ENCODE measurements at regions not wholly inside any gene's neighbourhood (a gene's known extent, or its start where the extent isn't known, plus 50 kb on each side); places are given as distances from the start of the nearest gene placed in this dataset.

DNA sequence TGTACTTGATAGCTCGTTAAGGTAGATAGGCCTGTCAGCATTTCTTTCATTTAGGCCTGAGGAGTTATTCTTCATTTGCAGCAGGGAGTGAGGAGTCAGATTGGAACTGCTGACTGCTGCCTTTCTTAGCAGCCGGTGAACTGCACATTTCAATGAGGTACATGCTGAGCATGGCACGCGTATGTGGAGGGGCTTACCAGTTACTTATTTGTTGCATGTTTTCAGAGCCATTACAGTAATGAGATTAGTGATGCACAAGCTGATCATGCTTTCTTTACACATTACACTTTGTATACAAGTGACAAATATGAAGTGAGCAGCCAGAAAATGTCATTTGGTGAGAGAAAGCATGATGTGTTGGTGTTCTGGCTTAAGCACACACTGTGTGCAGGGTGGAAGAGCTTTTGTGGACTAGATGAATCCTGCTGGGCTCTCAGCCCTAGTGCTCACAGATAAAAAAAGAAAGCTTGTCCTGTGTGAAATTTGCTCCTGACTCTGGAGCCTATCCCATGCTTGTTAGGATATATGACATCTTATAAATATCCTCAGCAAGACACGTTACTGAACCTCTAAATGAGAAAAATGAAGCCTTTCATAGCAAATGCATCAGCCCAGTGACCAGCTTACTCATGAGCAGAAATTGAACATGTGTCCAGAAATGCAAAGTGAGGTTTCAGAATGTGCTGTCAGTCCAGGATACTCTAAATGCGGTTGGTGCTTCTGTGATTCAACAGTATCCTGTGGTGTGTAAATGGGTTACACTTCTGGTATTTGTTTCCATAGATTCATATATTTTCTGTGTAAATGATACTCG is 574.7 kb upstream of the ADGRL2 start:
- ATAC-seq (replicated peaks; ENCODE audit: extremely low read depth, poor library complexity, severe bottlenecking): no peak
- H3K9me3 Mint-ChIP-seq: peaks cover 11% of the 10 kb centered on the region
- no peak overlapping the region for H3K27ac Mint-ChIP-seq (ENCODE audit: low read depth)
- no peaks in the 10 kb centered on the region for H3K27me3 Mint-ChIP-seq
- no peaks in the 10 kb centered on the region for H3K4me1 Mint-ChIP-seq
- H3K36me3 Mint-ChIP-seq (ENCODE audit: insufficient read depth): no peaks in the 10 kb centered on the region
- no peak for DNase-seq (ENCODE audit: low spot score in 2 of 2)
- no peak overlapping the region for H3K4me3 Mint-ChIP-seq

DNA sequence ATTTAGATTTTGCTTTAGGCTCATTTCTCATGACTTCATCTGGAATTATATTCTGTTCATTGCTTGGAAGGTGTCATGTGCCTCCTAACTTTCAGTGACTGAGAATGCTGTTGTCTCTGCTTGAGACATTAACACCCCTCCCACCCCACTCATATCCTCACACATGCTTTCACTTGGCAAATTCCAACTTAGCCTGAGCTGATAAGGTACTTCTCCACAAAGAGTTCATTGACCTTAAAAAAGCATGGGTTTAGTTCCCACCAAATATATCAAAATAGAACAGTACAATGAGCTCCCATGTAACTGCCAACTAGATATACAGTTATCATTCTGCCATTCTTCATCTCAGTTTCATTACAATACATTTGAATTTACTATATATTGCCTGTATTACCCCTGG is 576.5 kb upstream of the ADGRL2 start:
- no peak for ATAC-seq (replicated peaks; ENCODE audit: extremely low read depth, poor library complexity, severe bottlenecking)
- Mint-ChIP-seq H3K27me3 (no peaks in the 10 kb centered on the region), H3K27ac (ENCODE audit: low read depth) (no peak overlapping the region), H3K9me3 (peaks cover 11% of the 10 kb centered on the region), H3K4me1 (no peaks in the 10 kb centered on the region), H3K36me3 (ENCODE audit: insufficient read depth) (no peaks in the 10 kb centered on the region), H3K4me3 (no peak overlapping the region)
- DNase-seq (ENCODE audit: low spot score in 2 of 2): no peak

DNA sequence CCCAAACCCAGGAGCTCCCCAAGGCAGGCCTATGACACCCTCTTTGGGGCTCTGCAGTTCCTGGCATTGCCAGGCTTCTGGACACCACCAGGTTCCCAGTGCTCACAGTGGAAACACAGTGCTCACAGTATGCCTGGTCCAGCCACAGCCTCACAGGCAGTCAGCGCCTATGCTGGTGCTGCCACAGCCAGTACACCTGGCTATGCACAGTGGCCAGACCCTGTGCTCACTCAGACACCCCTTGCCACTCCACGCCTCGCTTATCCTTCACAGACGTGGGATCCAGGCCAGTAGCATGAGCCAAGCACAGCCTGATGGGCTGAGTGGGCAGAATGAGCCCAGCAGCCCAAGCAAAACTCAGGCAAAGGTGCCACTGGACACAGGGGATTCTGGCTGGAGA is 579.2 kb upstream of the ADGRL2 start:
- Mint-ChIP-seq H3K4me1 (no peaks in the 10 kb centered on the region), H3K9me3 (peaks cover 11% of the 10 kb centered on the region), H3K4me3 (no peak overlapping the region), H3K27me3 (no peaks in the 10 kb centered on the region), H3K36me3 (ENCODE audit: insufficient read depth) (no peaks in the 10 kb centered on the region), H3K27ac (ENCODE audit: low read depth) (no peak overlapping the region)
- ATAC-seq (replicated peaks; ENCODE audit: extremely low read depth, poor library complexity, severe bottlenecking): no peak
- no peak for DNase-seq (ENCODE audit: low spot score in 2 of 2)

DNA sequence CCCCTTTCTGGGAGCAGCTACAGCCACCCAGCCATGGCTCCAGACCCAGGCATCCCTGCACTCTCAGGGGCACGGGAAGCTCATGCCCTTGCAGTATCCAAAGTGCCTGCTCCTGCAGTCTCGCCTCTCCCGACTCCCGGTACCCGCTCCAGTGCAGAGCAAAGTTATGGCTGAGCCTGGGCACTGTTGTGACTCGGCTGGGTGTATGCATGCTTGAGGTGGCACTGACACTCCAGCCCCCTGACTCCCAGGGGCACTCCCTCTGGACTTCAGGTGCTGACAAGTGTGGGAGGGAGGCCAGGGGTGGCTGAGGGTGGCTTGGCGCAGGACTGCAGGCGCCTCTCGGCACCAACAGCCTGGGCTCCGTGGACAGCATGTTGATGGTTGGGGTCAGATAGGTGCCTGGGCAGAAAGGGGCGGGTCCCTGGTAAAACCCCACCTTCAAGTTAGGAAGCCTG is 580.1 kb upstream of the ADGRL2 start:
- H3K27me3 Mint-ChIP-seq: no peaks in the 10 kb centered on the region
- H3K4me1 Mint-ChIP-seq: no peaks in the 10 kb centered on the region
- DNase-seq (ENCODE audit: low spot score in 2 of 2) (no peak), ATAC-seq (replicated peaks; ENCODE audit: extremely low read depth, poor library complexity, severe bottlenecking) (no peak)
- H3K27ac Mint-ChIP-seq (ENCODE audit: low read depth): no peak overlapping the region
- H3K4me3 Mint-ChIP-seq: no peak overlapping the region
- peaks cover 9% of the 10 kb centered on the region for H3K9me3 Mint-ChIP-seq
- no peaks in the 10 kb centered on the region for H3K36me3 Mint-ChIP-seq (ENCODE audit: insufficient read depth)

DNA sequence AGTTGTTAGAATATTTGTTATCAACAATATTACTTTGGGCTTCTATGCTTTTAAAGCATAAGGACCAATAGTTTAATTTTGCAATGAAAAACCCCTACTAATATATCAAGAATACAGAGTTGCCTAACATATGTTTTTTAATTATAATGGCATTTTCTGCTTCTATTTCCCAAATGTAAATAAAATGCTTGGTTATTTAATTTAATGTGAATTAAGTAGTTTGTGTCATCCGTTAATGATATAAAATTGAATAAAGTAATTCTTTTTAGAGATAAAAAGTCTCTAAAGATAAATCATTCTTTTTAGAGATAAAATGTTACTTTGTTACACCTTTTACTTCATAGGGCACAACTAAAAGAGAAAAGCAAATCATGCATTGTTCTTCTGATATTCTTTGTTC is 583.7 kb upstream of the ADGRL2 start:
- ATAC-seq (replicated peaks; ENCODE audit: extremely low read depth, poor library complexity, severe bottlenecking) (no peak), DNase-seq (ENCODE audit: low spot score in 2 of 2) (no peak)
- Mint-ChIP-seq H3K27me3 (no peaks in the 10 kb centered on the region), H3K27ac (ENCODE audit: low read depth) (no peak overlapping the region), H3K4me1 (no peaks in the 10 kb centered on the region), H3K36me3 (ENCODE audit: insufficient read depth) (no peaks in the 10 kb centered on the region), H3K9me3 (peaks cover 9% of the 10 kb centered on the region), H3K4me3 (no peak overlapping the region)

DNA sequence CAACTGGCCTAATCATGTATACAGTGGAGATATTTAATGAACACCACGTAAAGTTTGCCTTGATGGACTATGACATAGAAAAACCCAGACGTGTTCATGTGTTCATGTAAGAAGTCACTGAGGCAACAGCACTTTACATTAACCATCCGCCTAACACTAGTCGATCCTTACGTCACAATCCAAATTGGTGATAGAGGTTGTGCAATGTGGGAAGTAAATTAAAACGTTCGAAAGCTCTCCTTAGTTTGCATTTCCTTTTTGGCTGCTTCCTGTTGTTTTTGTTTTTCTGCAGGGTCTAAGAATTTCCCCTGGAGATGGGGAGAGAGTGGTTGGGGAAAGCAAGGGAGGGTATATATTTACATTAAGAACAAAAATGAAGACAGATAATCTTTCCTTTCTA is 587.5 kb upstream of the ADGRL2 start:
- no peak overlapping the region for H3K4me3 Mint-ChIP-seq
- no peak for ATAC-seq (replicated peaks; ENCODE audit: extremely low read depth, poor library complexity, severe bottlenecking)
- H3K4me1 Mint-ChIP-seq: no peaks in the 10 kb centered on the region
- H3K36me3 Mint-ChIP-seq (ENCODE audit: insufficient read depth): no peaks in the 10 kb centered on the region
- no peaks in the 10 kb centered on the region for H3K27me3 Mint-ChIP-seq
- H3K27ac Mint-ChIP-seq (ENCODE audit: low read depth): no peak overlapping the region
- DNase-seq (ENCODE audit: low spot score in 2 of 2): no peak
- peaks cover 9% of the 10 kb centered on the region for H3K9me3 Mint-ChIP-seq

DNA sequence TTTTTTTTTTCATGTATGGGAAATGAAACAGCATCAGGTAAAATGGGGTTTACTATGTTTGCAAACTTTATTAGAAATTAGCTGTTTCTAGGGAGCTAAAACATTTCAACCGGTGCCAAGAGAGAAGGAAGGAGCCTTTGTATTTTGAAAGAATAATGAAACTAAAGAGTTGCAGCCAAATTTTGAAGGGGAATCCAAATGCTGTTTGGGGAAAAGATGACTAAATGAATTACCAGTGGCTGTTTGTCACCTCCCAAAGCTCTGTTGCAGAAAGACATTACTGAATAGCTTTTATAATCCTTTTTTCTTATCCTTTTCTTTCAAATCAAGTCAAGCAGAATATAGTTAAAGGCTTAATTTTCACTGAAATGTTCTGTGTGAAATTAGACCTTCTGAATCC is 591.3 kb upstream of the ADGRL2 start:
- ATAC-seq (replicated peaks; ENCODE audit: extremely low read depth, poor library complexity, severe bottlenecking) (no peak), DNase-seq (ENCODE audit: low spot score in 2 of 2) (no peak)
- Mint-ChIP-seq H3K27me3 (no peaks in the 10 kb centered on the region), H3K4me1 (no peaks in the 10 kb centered on the region), H3K9me3 (peaks cover 11% of the 10 kb centered on the region), H3K4me3 (no peak overlapping the region), H3K27ac (ENCODE audit: low read depth) (no peak overlapping the region), H3K36me3 (ENCODE audit: insufficient read depth) (no peaks in the 10 kb centered on the region)

DNA sequence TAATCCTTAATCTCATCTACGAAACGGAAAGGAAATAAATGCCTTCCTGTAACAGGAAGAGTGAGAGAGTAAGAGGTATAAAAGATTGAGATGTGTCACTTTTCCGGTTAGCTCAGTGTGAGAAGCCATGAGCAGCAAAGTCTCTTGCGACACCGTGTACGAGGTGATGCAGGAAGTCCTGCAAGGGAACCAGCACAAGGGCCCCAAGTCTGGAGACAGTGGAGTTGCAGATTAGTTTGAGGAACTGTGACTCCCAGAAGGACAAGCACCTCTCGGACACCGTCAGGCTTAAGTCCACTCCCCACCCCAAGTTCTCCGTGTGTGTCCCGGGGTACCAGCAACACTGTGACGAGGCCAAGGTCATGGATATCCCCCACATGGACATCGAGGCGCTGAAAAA is 592.3 kb upstream of the ADGRL2 start:
- Mint-ChIP-seq H3K4me3 (no peak overlapping the region), H3K27me3 (no peaks in the 10 kb centered on the region), H3K36me3 (ENCODE audit: insufficient read depth) (no peaks in the 10 kb centered on the region), H3K4me1 (no peaks in the 10 kb centered on the region), H3K27ac (ENCODE audit: low read depth) (no peak overlapping the region), H3K9me3 (peaks cover 11% of the 10 kb centered on the region)
- DNase-seq (ENCODE audit: low spot score in 2 of 2): no peak
- no peak for ATAC-seq (replicated peaks; ENCODE audit: extremely low read depth, poor library complexity, severe bottlenecking)

DNA sequence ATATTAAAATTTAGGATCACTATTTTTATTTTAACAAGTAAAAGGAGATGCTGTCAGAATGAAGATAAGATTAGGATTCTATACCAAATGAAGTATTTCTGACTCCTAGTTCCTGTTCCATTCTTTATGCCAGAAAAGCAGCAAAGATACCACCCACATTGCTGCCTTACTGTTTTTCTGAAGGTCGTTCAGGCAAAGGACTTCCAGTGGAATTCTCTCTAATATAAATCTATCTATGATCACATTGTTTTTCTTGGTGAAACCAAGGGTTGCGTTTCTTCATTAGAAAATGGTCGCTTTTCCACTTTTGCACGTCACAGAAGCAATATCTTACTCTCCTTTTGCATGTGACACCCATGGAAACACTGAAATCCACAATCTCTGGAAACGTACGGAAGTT is 594.8 kb upstream of the ADGRL2 start:
- Mint-ChIP-seq H3K4me3 (no peak overlapping the region), H3K9me3 (peaks cover 14% of the 10 kb centered on the region)

DNA sequence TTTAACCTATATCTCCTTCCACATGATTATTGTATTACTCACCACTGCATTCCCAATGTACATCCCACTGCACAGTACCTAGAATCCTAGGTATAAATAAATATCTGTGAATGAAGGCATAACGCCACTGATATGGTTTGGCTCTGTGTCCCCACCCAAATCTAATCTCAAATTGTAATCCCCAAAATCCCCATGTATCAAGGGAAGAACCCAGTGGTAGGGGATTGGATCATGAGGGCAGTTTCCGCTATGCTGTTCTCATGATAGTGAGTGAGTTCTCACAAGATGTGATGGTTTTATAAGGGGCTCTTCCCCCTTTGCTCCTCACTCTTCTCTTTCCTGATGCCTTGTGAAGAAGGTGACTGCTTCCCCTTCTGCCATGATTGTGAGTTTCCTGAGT is 599.0 kb upstream of the ADGRL2 start:
- Mint-ChIP-seq H3K27ac (ENCODE audit: low read depth) (no peak overlapping the region), H3K4me1 (no peaks in the 10 kb centered on the region), H3K4me3 (no peak overlapping the region), H3K36me3 (ENCODE audit: insufficient read depth) (no peaks in the 10 kb centered on the region), H3K27me3 (no peaks in the 10 kb centered on the region), H3K9me3 (peaks cover 23% of the 10 kb centered on the region)
- DNase-seq (ENCODE audit: low spot score in 2 of 2) (no peak), ATAC-seq (replicated peaks; ENCODE audit: extremely low read depth, poor library complexity, severe bottlenecking) (no peak)

More for the DNA sequence above, 594.8 kb upstream of the ADGRL2 start:
- Mint-ChIP-seq H3K27me3 (no peaks in the 10 kb centered on the region), H3K36me3 (ENCODE audit: insufficient read depth) (no peaks in the 10 kb centered on the region), H3K4me1 (no peaks in the 10 kb centered on the region), H3K27ac (ENCODE audit: low read depth) (no peak overlapping the region)
- no peak for ATAC-seq (replicated peaks; ENCODE audit: extremely low read depth, poor library complexity, severe bottlenecking)
- no peak for DNase-seq (ENCODE audit: low spot score in 2 of 2)

DNA sequence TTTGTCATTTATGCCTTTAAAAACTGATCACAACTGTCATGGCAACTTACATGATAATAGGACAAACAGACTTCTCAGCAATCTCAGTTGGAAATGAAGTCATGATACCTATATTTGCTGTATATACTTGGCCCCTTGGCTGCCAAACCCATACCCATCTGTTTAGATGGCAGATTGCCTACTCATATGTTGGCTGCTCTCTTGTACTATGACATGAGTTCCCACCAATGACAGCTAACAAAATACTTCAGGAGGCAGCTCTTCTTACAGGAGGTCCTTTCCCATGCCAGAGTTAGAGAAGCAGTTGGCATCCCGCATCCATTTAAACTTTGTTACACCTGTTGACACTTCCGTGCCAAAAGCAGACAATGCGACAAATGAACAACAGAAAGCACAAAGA is 603.1 kb upstream of the ADGRL2 start:
- Mint-ChIP-seq H3K9me3 (peaks cover 27% of the 10 kb centered on the region), H3K4me3 (no peak overlapping the region), H3K27ac (ENCODE audit: low read depth) (no peak overlapping the region), H3K4me1 (no peaks in the 10 kb centered on the region), H3K27me3 (no peaks in the 10 kb centered on the region), H3K36me3 (ENCODE audit: insufficient read depth) (no peaks in the 10 kb centered on the region)
- DNase-seq (ENCODE audit: low spot score in 2 of 2): no peak
- ATAC-seq (replicated peaks; ENCODE audit: extremely low read depth, poor library complexity, severe bottlenecking): no peak

DNA sequence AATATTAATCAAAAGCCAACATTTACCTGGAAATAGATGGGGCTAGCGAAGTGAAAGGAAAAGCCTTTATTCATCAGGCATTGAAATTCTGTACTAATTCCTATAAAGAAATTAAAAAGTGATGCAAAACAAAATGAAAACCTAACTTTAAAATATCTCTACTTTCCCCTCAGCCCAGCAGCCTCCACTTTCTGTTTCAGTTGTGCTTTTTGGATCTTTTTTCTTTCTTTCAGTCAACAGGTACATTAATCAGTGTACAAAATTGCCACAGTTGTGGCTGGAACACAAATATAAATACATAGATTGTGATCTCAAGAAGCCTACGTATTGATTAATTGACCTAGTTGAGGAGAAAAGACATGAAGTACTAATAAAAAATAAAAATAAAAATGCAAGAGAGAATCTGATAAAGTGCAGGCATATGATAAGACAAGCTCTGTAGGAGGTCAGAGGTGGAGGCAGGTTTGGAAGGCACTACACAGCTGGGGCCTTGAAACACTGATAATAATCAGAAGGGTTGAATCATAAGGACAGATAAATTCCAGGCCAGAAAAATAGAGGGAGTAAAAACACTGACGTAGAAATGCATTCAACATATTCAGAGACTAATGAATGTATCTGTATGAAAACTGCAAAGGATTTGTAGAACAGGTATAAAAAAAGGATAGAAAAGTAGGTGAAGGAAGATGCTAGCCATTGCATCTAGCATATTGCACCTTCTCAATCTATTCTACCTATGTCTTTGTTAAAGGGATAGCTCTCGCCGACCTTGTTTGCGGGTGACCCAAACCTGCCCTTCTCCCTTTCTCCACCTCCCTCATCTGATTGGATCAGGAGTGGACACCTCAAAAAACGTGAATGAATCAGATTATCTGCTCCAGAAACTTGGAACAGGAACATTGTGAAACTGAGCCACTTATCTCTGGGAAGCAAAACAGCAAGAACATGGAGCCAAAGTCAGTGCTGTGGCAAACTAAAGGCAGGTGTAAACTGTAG is 607.8 kb upstream of the ADGRL2 start:
- Mint-ChIP-seq H3K9me3 (peaks cover 19% of the 10 kb centered on the region), H3K4me3 (no peak overlapping the region), H3K27ac (ENCODE audit: low read depth) (no peak overlapping the region), H3K4me1 (no peaks in the 10 kb centered on the region), H3K36me3 (ENCODE audit: insufficient read depth) (no peaks in the 10 kb centered on the region), H3K27me3 (no peaks in the 10 kb centered on the region)
- ATAC-seq (replicated peaks; ENCODE audit: extremely low read depth, poor library complexity, severe bottlenecking) (no peak), DNase-seq (ENCODE audit: low spot score in 2 of 2) (no peak)

DNA sequence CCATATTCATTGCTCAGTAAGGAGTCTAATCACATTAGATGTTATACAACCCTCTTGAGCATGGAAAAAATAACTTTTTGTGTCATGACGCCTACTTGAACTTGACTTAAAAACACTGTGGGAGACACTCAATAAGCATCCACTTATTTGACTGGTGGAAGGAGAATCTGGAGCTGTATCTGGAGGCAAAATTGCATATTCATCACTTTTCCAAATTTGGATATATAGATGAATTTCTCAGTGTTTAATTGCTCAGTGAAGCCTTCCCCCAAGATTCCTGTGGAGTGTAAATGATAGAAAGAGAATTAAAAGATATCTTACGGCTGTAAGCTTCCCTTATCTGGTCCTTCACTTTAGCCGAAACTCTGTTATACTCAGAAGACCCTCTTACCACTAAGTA is 610.7 kb upstream of the ADGRL2 start:
- no peak overlapping the region for H3K4me3 Mint-ChIP-seq
- H3K27me3 Mint-ChIP-seq: no peaks in the 10 kb centered on the region
- H3K36me3 Mint-ChIP-seq (ENCODE audit: insufficient read depth): no peaks in the 10 kb centered on the region
- H3K27ac Mint-ChIP-seq (ENCODE audit: low read depth): no peak overlapping the region
- H3K4me1 Mint-ChIP-seq: no peaks in the 10 kb centered on the region
- ATAC-seq (replicated peaks; ENCODE audit: extremely low read depth, poor library complexity, severe bottlenecking) (no peak), DNase-seq (ENCODE audit: low spot score in 2 of 2) (no peak)
- H3K9me3 Mint-ChIP-seq: peaks cover 31% of the 10 kb centered on the region

Measured in central memory CD8-positive, alpha-beta T cell (primary cell).